ENCODE measurements at regions not wholly inside any gene's neighbourhood (a gene's known extent, or its start where the extent isn't known, plus 50 kb on each side); places are given as distances from the start of the nearest gene placed in this dataset.

DNA sequence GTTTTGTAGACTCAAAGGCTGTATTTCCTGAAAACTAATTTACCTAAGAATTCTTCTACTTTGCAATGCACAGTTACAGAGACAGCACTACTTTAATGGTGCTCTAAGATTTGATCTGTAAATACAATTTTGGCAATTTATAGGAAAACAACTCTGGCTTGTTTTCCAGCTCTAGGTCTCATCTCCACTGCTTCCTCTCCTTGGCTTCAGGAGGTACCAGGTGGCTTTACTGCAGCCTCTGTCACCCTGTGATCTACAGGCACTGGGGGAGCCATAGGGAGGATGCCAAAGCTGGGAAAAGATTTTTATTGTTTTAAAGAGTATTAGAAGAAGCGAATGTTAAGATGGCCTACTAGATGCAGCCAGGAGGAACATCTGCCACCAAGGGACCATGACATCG is 1563.6 kb downstream of the OLFM4 start:
- Histone ChIP-seq H3K79me2 (ENCODE audit: control insufficient read depth in 1 of 2, insufficient read depth in 2 of 2, low read length in 2 of 2) (no peaks in the 10 kb centered on the region), H3K9ac (replicated peaks in 1 of 4; ENCODE audit: extremely low read depth in 1 of 4, low read depth in 3 of 4, low read length in 3 of 4) (no peak overlapping the region), H3K14ac (ENCODE audit: insufficient read length) (no peak overlapping the region), H3K23me2 (ENCODE audit: low read depth, low read length) (no peaks in the 10 kb centered on the region), H2AK5ac (ENCODE audit: low read depth, low read length) (no peak overlapping the region), H4K5ac (ENCODE audit: insufficient read length, low read depth, low read length) (no peak overlapping the region), H4K8ac (ENCODE audit: extremely low read depth, insufficient read depth, low read length) (no peak overlapping the region), H2BK20ac (ENCODE audit: low read length) (no peak overlapping the region), H4K91ac (replicated peaks; ENCODE audit: insufficient read length, low read length) (no peak overlapping the region), H3K79me1 (ENCODE audit: low read depth, low read length) (no peaks in the 10 kb centered on the region), H3K4me3 (ENCODE audit: extremely low read depth in 1 of 4, insufficient read depth in 2 of 4, low read depth in 3 of 4, low read length in 4 of 4) (no peak overlapping the region), H3K4me2 (ENCODE audit: insufficient read depth in 1 of 2, low read depth in 2 of 2, low read length in 2 of 2) (no peak overlapping the region), H2BK120ac (replicated peaks; ENCODE audit: low read depth, low read length) (no peak overlapping the region), H2BK5ac (ENCODE audit: low read depth, low read length) (no peak overlapping the region), H3K4ac (replicated peaks; ENCODE audit: insufficient read length, low read depth, low read length) (no peak overlapping the region), H3K23ac (ENCODE audit: insufficient read length) (no peak overlapping the region), H3K27me3 (replicated peaks in 1 of 4; ENCODE audit: control insufficient read depth in 3 of 4, extremely low read depth in 1 of 4, insufficient read depth in 3 of 4, low read length in 3 of 4) (no peaks in the 10 kb centered on the region), H3K36me3 (ENCODE audit: control insufficient read depth in 2 of 4, insufficient read depth in 4 of 4, low read length in 3 of 4) (no peaks in the 10 kb centered on the region), H3K27ac (ENCODE audit: low read depth, low read length) (no peak overlapping the region), H3K56ac (replicated peaks; ENCODE audit: insufficient read length, low read depth, low read length) (no peak overlapping the region), H2BK15ac (ENCODE audit: low read length) (no peak overlapping the region), H4K20me1 (replicated peaks in 1 of 2; ENCODE audit: control insufficient read depth in 1 of 2, insufficient read depth in 2 of 2, low read length in 2 of 2) (no peaks in the 10 kb centered on the region), H3K4me1 (replicated peaks in 1 of 4; ENCODE audit: control insufficient read depth in 3 of 4, insufficient read depth in 4 of 4, low read length in 3 of 4) (no peaks in the 10 kb centered on the region), H3K18ac (ENCODE audit: extremely low read depth, low read length) (no peak overlapping the region), H2AFZ (ENCODE audit: low read length) (no peak overlapping the region), H3K9me3 (ENCODE audit: insufficient read depth in 2 of 2, low read depth in 1 of 2, low read length in 1 of 2) (no peaks in the 10 kb centered on the region), H2BK12ac (ENCODE audit: low read depth, low read length) (no peak overlapping the region)
- no peak for FAIRE-seq
- ChIA-PET POLR2A (ENCODE audit: partially characterized antibody) (interaction anchor here (0.6 kb wide), 1 partner anchor 706 kb away, joined by 3 read pairs; no protein-coding TSS in a partner anchor), CTCF (ENCODE audit: partially characterized antibody) (interaction anchor here (0.5 kb wide), 1 partner anchor 478 kb away, joined by 4 read pairs; no protein-coding TSS in a partner anchor)
- 79% methylated on average over 2 of the region's 2 CpGs; no CpG with 5 or more reads in 1 of the 2 experiments for WGBS, 2 experiments (ENCODE audit: extremely low coverage in 1 of 2, insufficient coverage in 1 of 2, insufficient read length in 1 of 2, insufficient replicate concordance in 2 of 2, low coverage in 1 of 2, low lambda C conversion rate in 2 of 2, missing lambda C conversion rate in 1 of 2)
- no peak for DNase-seq (ENCODE audit: low read depth in 1 of 2, low spot score in 2 of 2)
- TF ChIP-seq GABPA (IDR thresholded peaks at IDR 0.05; ENCODE audit: borderline replicate concordance, insufficient read depth, low read length) = no peak
- TF ChIP-seq EGR1 (IDR thresholded peaks at IDR 0.05; ENCODE audit: borderline replicate concordance, low read depth, low read length) = no peak
- TF ChIP-seq POU5F1 (IDR thresholded peaks at IDR 0.05; ENCODE audit: low read depth, low read length) = no peak
- no peak for TF ChIP-seq SRF (IDR thresholded peaks at IDR 0.05; ENCODE audit: low read depth, low read length)
- TF ChIP-seq HDAC2 (IDR thresholded peaks at IDR 0.05; ENCODE audit: borderline replicate concordance in 1 of 2, low read depth in 2 of 2, low read length in 2 of 2) = no peak
- TF ChIP-seq SAP30 (IDR thresholded peaks at IDR 0.05; ENCODE audit: insufficient read depth, insufficient replicate concordance, low read length) = no peak
- TF ChIP-seq RXRA (IDR thresholded peaks at IDR 0.05; ENCODE audit: insufficient read depth, low read depth, low read length) = no peak
- TF ChIP-seq BCL11A (IDR thresholded peaks at IDR 0.05; ENCODE audit: low read depth in 2 of 2, low read length in 2 of 2) = no peak
- TF ChIP-seq KDM1A (IDR thresholded peaks at IDR 0.05; ENCODE audit: borderline replicate concordance, low read length) = no peak
- no peak for TF ChIP-seq JUND (IDR thresholded peaks at IDR 0.05; ENCODE audit: low read length)
- no peak for TF ChIP-seq RBBP5 (IDR thresholded peaks at IDR 0.05; ENCODE audit: borderline replicate concordance, low read depth, low read length)
- no peak for TF ChIP-seq YY1 (IDR thresholded peaks at IDR 0.05; ENCODE audit: low read depth, low read length)
- TF ChIP-seq, protein P1, sequence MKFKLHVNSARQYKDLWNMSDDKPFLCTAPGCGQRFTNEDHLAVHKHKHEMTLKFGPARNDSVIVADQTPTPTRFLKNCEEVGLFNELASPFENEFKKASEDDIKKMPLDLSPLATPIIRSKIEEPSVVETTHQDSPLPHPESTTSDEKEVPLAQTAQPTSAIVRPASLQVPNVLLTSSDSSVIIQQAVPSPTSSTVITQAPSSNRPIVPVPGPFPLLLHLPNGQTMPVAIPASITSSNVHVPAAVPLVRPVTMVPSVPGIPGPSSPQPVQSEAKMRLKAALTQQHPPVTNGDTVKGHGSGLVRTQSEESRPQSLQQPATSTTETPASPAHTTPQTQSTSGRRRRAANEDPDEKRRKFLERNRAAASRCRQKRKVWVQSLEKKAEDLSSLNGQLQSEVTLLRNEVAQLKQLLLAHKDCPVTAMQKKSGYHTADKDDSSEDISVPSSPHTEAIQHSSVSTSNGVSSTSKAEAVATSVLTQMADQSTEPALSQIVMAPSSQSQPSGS (IDR thresholded peaks at IDR 0.05; ENCODE audit: low read length) = no peak

Measured in H1 (cell line).